ENCODE measurements at regions not wholly inside any gene's neighbourhood (a gene's known extent, or its start where the extent isn't known, plus 50 kb on each side); places are given as distances from the start of the nearest gene placed in this dataset.
A peak's percentile ranks its signal among the peaks of the same experiment; 100 is the strongest.

DNA sequence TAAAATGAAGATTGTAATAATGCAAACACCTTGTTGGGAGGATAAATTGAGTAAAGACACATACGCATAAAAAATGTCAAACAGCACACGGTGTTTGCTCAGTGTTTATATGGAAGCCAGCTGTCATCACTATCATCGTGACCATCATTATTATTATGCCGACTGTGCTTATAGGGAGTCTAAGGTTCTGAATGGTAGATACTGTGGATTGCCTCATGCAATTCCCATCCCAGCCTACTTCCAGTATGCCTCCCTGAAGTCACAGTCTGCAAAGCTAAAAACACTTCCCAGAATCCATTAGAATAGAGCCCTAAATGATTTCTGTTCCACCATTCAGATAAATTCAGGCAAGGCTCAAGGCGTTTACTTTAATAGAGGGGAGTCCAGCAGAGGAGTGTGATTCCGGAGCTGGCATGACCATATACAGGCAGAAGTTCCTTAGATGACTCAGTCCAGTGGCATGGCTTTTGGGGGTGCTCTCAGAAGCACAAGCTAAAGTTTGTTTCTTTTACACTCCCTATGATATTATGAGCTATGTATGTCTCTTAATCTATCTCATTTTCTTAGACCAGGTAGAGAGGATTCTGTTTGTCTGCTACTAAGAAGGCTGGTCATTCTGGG is 148.7 kb downstream of the MEX3B start:
- Histone ChIP-seq H3K9me3 (no peaks in the 10 kb centered on the region), H3K4me1 (peaks cover 0 to 9% (median 0%) of the 10 kb centered on the region in 4 donors), H3K27me3 (no peaks in the 10 kb centered on the region), H3K4me3 (no peak overlapping the region), H3K27ac (peak overlapping the region in 3 of 4 donors; percentile 6 to 34 (median 30)), H3K36me3 (no peaks in the 10 kb centered on the region)
- no peak for DNase-seq
- whole genome bisulfite sequencing, 2 donors (ENCODE audit: low coverage in 1 of 2), result 39 to 67% methylated on average over 6 of the region's 6 CpGs
- TF ChIP-seq EP300 (IDR thresholded peaks at IDR 0.05; ENCODE audit: low read depth) (no peak), POLR2AphosphoS5 (IDR thresholded peaks at IDR 0.05) (no peak), CTCF (IDR thresholded peaks at IDR 0.05) (no peak), POLR2A (IDR thresholded peaks at IDR 0.05) (no peak)
- intact Hi-C loops (cut with DNase I; ENCODE audit: low total_unique reads), result no loop called here
- in situ Hi-C loops (cut with MboI; ENCODE audit: low pct_ligation_motif_present in 1 of 4, low pct_unique_long_range_greater_than_20kb in 1 of 4, low sequenced_read_pairs in 3 of 4), result no loop called here

GRCh38 chr15:81896356-81896755 is 149.5 kb downstream of the MEX3B start:
- in situ Hi-C loops (cut with MboI; ENCODE audit: low pct_ligation_motif_present in 1 of 4, low pct_unique_long_range_greater_than_20kb in 1 of 4, low sequenced_read_pairs in 3 of 4), result no loop called here
- no peaks in the 10 kb centered on the region for H3K9me3 ChIP-seq
- intact Hi-C loops (cut with DNase I; ENCODE audit: low total_unique reads), result no loop called here
- no peaks in the 10 kb centered on the region for H3K27me3 ChIP-seq
- H3K36me3 ChIP-seq, result no peaks in the 10 kb centered on the region
- no peak for DNase-seq
- TF ChIP-seq POLR2AphosphoS5 (IDR thresholded peaks at IDR 0.05) (no peak), EP300 (IDR thresholded peaks at IDR 0.05; ENCODE audit: low read depth) (no peak), POLR2A (IDR thresholded peaks at IDR 0.05) (no peak), CTCF (IDR thresholded peaks at IDR 0.05) (no peak)
- peak overlapping the region in 3 of 4 donors; percentile 28 to 34 (median 30) for H3K27ac ChIP-seq
- 94 to 100% methylated on average over 3 of the region's 3 CpGs for WGBS, 2 donors (ENCODE audit: low coverage in 1 of 2)
- H3K4me3 ChIP-seq, result no peak overlapping the region
- H3K4me1 ChIP-seq, result peaks cover 0 to 9% (median 0%) of the 10 kb centered on the region in 4 donors

- Histone ChIP-seq H3K4me1 (peaks cover 0 to 9% (median 0%) of the 10 kb centered on the region in 4 donors), H3K36me3 (no peaks in the 10 kb centered on the region), H3K27me3 (no peaks in the 10 kb centered on the region), H3K4me3 (no peak overlapping the region), H3K9me3 (no peaks in the 10 kb centered on the region), H3K27ac (no peak overlapping the region)
- DNase-seq, result no peak
- intact Hi-C loops (cut with DNase I; ENCODE audit: low total_unique reads), result no loop called here
- 67 to 76% methylated on average over 2 of the region's 2 CpGs for WGBS, 2 donors (ENCODE audit: low coverage in 1 of 2)
- in situ Hi-C loops (cut with MboI; ENCODE audit: low pct_ligation_motif_present in 1 of 4, low pct_unique_long_range_greater_than_20kb in 1 of 4, low sequenced_read_pairs in 3 of 4), result no loop called here
- TF ChIP-seq EP300 (IDR thresholded peaks at IDR 0.05; ENCODE audit: low read depth) (no peak), CTCF (IDR thresholded peaks at IDR 0.05) (no peak), POLR2AphosphoS5 (IDR thresholded peaks at IDR 0.05) (no peak), POLR2A (IDR thresholded peaks at IDR 0.05) (no peak)
Measured at GRCh38 chr15:81895723-81896122, 150.1 kb downstream of the MEX3B start.

DNA sequence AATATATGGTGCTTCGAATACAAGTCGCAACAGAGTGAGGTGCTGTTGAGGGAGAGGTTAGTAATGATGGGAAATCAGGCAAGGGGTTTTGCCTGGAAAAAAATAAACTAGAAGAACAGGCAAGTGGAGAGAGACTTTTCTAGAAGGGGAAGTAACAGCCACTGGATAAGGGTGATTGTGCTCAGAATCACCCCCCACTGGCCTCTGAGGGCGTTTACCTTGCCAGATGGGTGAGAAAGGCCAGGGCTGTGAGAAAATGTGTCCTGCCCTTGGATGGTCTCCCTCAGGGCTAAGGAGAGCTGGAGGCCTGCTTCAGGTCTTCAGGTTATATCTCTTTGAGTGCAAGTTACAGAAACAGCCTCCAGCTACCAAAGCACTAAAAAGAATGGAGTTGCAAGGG is 151.8 kb downstream of the MEX3B start:
- TF ChIP-seq POLR2AphosphoS5 (IDR thresholded peaks at IDR 0.05), result no peak
- Histone ChIP-seq H3K36me3 (no peaks in the 10 kb centered on the region), H3K4me1 (peaks cover 0 to 12% (median 2%) of the 10 kb centered on the region in 4 donors), H3K4me3 (no peak overlapping the region), H3K27ac (no peak overlapping the region), H3K27me3 (no peaks in the 10 kb centered on the region), H3K9me3 (no peaks in the 10 kb centered on the region)
- DNase-seq, result no peak
- intact Hi-C loops (cut with DNase I; ENCODE audit: low total_unique reads) (no loop called here), in situ Hi-C loops (cut with MboI; ENCODE audit: low pct_ligation_motif_present in 1 of 4, low pct_unique_long_range_greater_than_20kb in 1 of 4, low sequenced_read_pairs in 3 of 4) (no loop called here)
- WGBS, 2 donors (ENCODE audit: low coverage in 1 of 2), result 68 to 81% methylated on average over 2 to 3 of the region's 3 CpGs

Measured in transverse colon (tissue), 4 donors.